Activated T-cell treated with anti-CD3 and anti-CD28 coated beads, Interleukin-2, amount 50 U/mL, for 1 hour (primary cell): ENCODE measurements at regions not wholly inside any gene's neighbourhood (a gene's known extent, or its start where the extent isn't known, plus 50 kb on each side); places are given as distances from the start of the nearest gene placed in this dataset.

Experiments
- DNase-seq: peaks from one replicate; pipeline ENCODE4 v3.0.0-alpha.2; 2020

GRCh38 chr7:131094685-131095084 lies 233.0 kb upstream of the MKLN1 start:
- DNase-seq = no peak

- DNase-seq = no peak
Observed at GRCh38 chr7:131095346-131095745, 232.3 kb upstream of the MKLN1 start.

GRCh38 chr7:131096267-131096927 lies 231.3 kb upstream of the MKLN1 start:
- no peak for DNase-seq

- no peak for DNase-seq
Observed at GRCh38 chr7:131097662-131098376, 229.9 kb upstream of the MKLN1 start.

- no peak for DNase-seq
Observed at GRCh38 chr7:131098527-131098926, 229.1 kb upstream of the MKLN1 start.

- no peak for DNase-seq
Observed at GRCh38 chr7:131100357-131101054, 227.2 kb upstream of the MKLN1 start.

- no peak for DNase-seq
Observed at GRCh38 chr7:131103997-131104396, 223.7 kb upstream of the MKLN1 start.

GRCh38 chr7:131104596-131105293 lies 222.9 kb upstream of the MKLN1 start:
- DNase-seq = no peak

GRCh38 chr7:131105294-131105798 lies 222.3 kb upstream of the MKLN1 start:
- no peak for DNase-seq

GRCh38 chr7:131105799-131106680 lies 221.6 kb upstream of the MKLN1 start:
- DNase-seq = peak; percentile 88

GRCh38 chr7:131106681-131107336 lies 220.9 kb upstream of the MKLN1 start:
- peak; percentile 72 for DNase-seq

- peak; percentile 67 for DNase-seq
Observed at GRCh38 chr7:131107337-131108211, 220.1 kb upstream of the MKLN1 start.

- no peak for DNase-seq
Observed at GRCh38 chr7:131108212-131108940, 219.3 kb upstream of the MKLN1 start.

GRCh38 chr7:131109011-131109758 lies 218.5 kb upstream of the MKLN1 start:
- DNase-seq = no peak

GRCh38 chr7:131109759-131110296 lies 217.8 kb upstream of the MKLN1 start:
- DNase-seq = peak; percentile 72

GRCh38 chr7:131110297-131111080 lies 217.2 kb upstream of the MKLN1 start:
- DNase-seq = no peak

GRCh38 chr7:131111081-131111576 lies 216.5 kb upstream of the MKLN1 start:
- DNase-seq = no peak

- DNase-seq = no peak
Observed at GRCh38 chr7:131111792-131112191, 215.9 kb upstream of the MKLN1 start.
